ENCODE measurements at regions not wholly inside any gene's neighbourhood (a gene's known extent, or its start where the extent isn't known, plus 50 kb on each side); places are given as distances from the start of the nearest gene placed in this dataset.

DNA sequence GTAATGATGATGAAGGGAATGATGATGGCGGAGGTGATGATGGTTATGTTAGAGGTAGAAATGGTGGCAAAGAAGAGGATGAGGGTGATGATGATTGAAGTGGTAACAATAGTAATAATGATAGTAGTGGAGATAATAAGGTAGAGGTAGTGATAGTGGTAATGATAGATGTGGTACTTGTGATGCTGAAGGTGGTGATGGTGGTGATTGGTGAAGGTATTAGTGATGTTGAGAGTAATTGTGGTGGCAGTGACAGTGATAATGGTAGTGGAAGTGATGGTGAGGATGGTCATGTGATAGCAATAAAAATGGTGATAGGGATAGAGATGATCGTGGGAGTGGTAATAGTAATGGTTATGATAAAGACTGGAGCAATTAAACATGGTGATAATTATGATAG, 108.8 kb downstream of the EFNB1 start:
- TF ChIP-seq GATA2 (IDR thresholded peaks at IDR 0.05; ENCODE audit: low read depth, low read length) (no peak), GATA3 (IDR thresholded peaks at IDR 0.05; ENCODE audit: low read depth, low read length) (no peak)

Data from SH-SY5Y (cell line).